ENCODE measurements at regions not wholly inside any gene's neighbourhood (a gene's known extent, or its start where the extent isn't known, plus 50 kb on each side); places are given as distances from the start of the nearest gene placed in this dataset.

DNA sequence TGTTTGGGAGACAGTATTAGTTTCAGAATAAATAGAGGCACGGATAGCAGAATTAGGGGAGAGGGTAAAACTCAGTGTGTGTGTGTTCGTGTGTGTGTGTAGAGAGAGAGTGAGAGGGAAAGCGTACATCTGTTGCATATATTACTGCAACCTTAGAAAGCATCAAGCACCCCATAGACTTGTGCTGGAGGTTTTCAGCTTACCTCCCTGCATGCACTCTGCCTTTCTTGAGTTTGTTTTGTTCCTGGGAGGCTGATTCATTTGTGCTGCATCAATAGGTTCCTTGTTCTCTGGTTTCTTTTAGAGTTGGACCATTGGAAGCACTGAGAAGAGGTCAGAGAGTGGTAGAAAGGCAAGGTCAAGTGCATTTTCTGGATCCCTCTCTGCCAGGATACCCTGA, 104.4 kb upstream of the KCNK1 start:
- Histone ChIP-seq H3K4me1 (ENCODE audit: control insufficient read depth, extremely low read depth, insufficient read depth, low read length) (no peaks in the 10 kb centered on the region), H3K4me3 (replicated peaks in 1 of 4; ENCODE audit: control extremely low read depth in 1 of 4, insufficient read depth in 1 of 4, low read depth in 3 of 4, low read length in 4 of 4) (no peak overlapping the region), H3K9me3 (ENCODE audit: control insufficient read depth, insufficient read depth, low read depth, low read length) (no peaks in the 10 kb centered on the region), H2AFZ (ENCODE audit: low read length) (no peak overlapping the region), H3K4me2 (ENCODE audit: extremely low read depth, insufficient read depth, low read length) (no peak overlapping the region), H3K79me2 (ENCODE audit: control insufficient read depth, insufficient read depth, low read length) (no peaks in the 10 kb centered on the region), H3K27me3 (ENCODE audit: control insufficient read depth, insufficient read depth, low read length) (no peaks in the 10 kb centered on the region), H3K9ac (ENCODE audit: insufficient read depth, low read length) (no peak overlapping the region), H3K27ac (ENCODE audit: insufficient read depth, low read length) (no peak overlapping the region), H4K20me1 (ENCODE audit: control insufficient read depth, extremely low read depth, insufficient read depth, low read length) (no peaks in the 10 kb centered on the region), H3K36me3 (ENCODE audit: control insufficient read depth, insufficient read depth, low read length) (no peaks in the 10 kb centered on the region)
- no peak for DNase-seq (ENCODE audit: low read depth in 2 of 2)
- no peak for TF ChIP-seq CTCF (conservative IDR thresholded peaks at IDR 0.05 in 1 of 2, IDR thresholded peaks at IDR 0.05 in 1 of 2; ENCODE audit: low read depth in 1 of 2, low read length in 2 of 2)
- no peak for TF ChIP-seq EZH2 (IDR thresholded peaks at IDR 0.05; ENCODE audit: low read length, missing control alignments)

GRCh38 chr1:233512538-233512937, 101.4 kb upstream of the KCNK1 start:
- TF ChIP-seq EZH2 (IDR thresholded peaks at IDR 0.05; ENCODE audit: low read length, missing control alignments): no peak
- TF ChIP-seq CTCF (conservative IDR thresholded peaks at IDR 0.05 in 1 of 2, IDR thresholded peaks at IDR 0.05 in 1 of 2; ENCODE audit: low read depth in 1 of 2, low read length in 2 of 2): no peak
- no peak for DNase-seq (ENCODE audit: low read depth in 2 of 2)

DNA sequence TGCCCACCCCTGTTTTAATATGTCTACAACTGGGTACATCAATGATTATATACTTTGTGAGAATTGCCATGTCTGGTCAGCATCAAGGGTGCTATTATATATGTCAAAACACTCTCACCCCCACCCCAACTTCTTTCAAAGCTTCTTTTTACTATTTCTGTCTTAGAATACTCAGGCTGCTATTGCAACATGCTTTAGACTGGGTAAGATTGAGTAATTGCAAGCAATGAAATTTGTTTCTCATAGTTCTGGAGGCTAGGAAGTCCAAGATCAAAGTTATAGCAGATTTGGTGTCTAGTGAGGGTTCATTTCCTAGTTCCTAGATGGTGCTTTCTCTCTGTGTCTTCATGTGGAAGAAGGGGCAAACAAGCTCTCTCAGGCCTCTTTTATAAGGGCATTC, 100.5 kb upstream of the KCNK1 start:
- Histone ChIP-seq H3K36me3 (ENCODE audit: control insufficient read depth, insufficient read depth, low read length) (no peaks in the 10 kb centered on the region), H3K9me3 (ENCODE audit: control insufficient read depth, insufficient read depth, low read depth, low read length) (no peaks in the 10 kb centered on the region), H3K4me2 (ENCODE audit: extremely low read depth, insufficient read depth, low read length) (no peak overlapping the region), H3K9ac (ENCODE audit: insufficient read depth, low read length) (no peak overlapping the region), H3K4me3 (replicated peaks in 1 of 4; ENCODE audit: control extremely low read depth in 1 of 4, insufficient read depth in 1 of 4, low read depth in 3 of 4, low read length in 4 of 4) (no peak overlapping the region), H3K79me2 (ENCODE audit: control insufficient read depth, insufficient read depth, low read length) (no peaks in the 10 kb centered on the region), H4K20me1 (ENCODE audit: control insufficient read depth, extremely low read depth, insufficient read depth, low read length) (no peaks in the 10 kb centered on the region), H2AFZ (ENCODE audit: low read length) (no peak overlapping the region), H3K4me1 (ENCODE audit: control insufficient read depth, extremely low read depth, insufficient read depth, low read length) (no peaks in the 10 kb centered on the region), H3K27me3 (ENCODE audit: control insufficient read depth, insufficient read depth, low read length) (no peaks in the 10 kb centered on the region), H3K27ac (ENCODE audit: insufficient read depth, low read length) (no peak overlapping the region)
- DNase-seq (ENCODE audit: low read depth in 2 of 2): no peak
- TF ChIP-seq EZH2 (IDR thresholded peaks at IDR 0.05; ENCODE audit: low read length, missing control alignments): no peak
- no peak for TF ChIP-seq CTCF (conservative IDR thresholded peaks at IDR 0.05 in 1 of 2, IDR thresholded peaks at IDR 0.05 in 1 of 2; ENCODE audit: low read depth in 1 of 2, low read length in 2 of 2)

More at GRCh38 chr1:233512538-233512937, 101.4 kb upstream of the KCNK1 start:
- Histone ChIP-seq H3K27me3 (ENCODE audit: control insufficient read depth, insufficient read depth, low read length) (no peaks in the 10 kb centered on the region), H3K9me3 (ENCODE audit: control insufficient read depth, insufficient read depth, low read depth, low read length) (no peaks in the 10 kb centered on the region), H3K4me3 (replicated peaks in 1 of 4; ENCODE audit: control extremely low read depth in 1 of 4, insufficient read depth in 1 of 4, low read depth in 3 of 4, low read length in 4 of 4) (no peak overlapping the region), H3K36me3 (ENCODE audit: control insufficient read depth, insufficient read depth, low read length) (no peaks in the 10 kb centered on the region), H3K4me2 (ENCODE audit: extremely low read depth, insufficient read depth, low read length) (no peak overlapping the region), H3K79me2 (ENCODE audit: control insufficient read depth, insufficient read depth, low read length) (no peaks in the 10 kb centered on the region), H3K27ac (ENCODE audit: insufficient read depth, low read length) (no peak overlapping the region), H3K4me1 (ENCODE audit: control insufficient read depth, extremely low read depth, insufficient read depth, low read length) (no peaks in the 10 kb centered on the region), H3K9ac (ENCODE audit: insufficient read depth, low read length) (no peak overlapping the region), H2AFZ (ENCODE audit: low read length) (no peak overlapping the region), H4K20me1 (ENCODE audit: control insufficient read depth, extremely low read depth, insufficient read depth, low read length) (no peaks in the 10 kb centered on the region)

Data from fibroblast of lung (primary cell).